GM12874 (cell line): ENCODE measurements at regions not wholly inside any gene's neighbourhood (a gene's known extent, or its start where the extent isn't known, plus 50 kb on each side); places are given as distances from the start of the nearest gene placed in this dataset.

Experiments
- TF ChIP-seq, protein P1 (sequence below): IDR thresholded peaks from 2 replicates; pipeline ENCODE4 v1.5.1; 2011; ENCODE audit warnings: low read depth, mild to moderate bottlenecking, control low read depth, low read length, moderate library complexity; ENCODE audit not compliant: insufficient read depth

DNA sequence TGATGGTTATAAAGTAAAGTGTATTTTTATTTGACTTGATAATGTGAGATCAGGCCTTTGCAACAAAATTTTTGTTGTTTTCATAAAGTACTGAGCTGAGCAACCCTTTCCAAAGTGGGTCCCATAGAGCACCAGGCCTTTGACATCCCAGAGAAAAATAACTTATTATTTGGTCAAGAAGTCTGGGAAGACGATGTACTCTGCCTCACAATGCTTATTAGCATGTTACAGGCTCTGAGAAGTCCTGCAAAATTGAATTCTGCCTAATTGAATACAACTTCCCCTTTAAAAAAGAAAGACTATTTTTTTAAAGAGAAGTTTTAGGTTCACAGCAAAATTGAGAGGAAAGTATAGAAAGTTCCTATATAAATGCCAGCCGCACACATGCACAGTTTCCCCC is 151.5 kb upstream of the TCF4 start:
- TF ChIP-seq, protein P1, sequence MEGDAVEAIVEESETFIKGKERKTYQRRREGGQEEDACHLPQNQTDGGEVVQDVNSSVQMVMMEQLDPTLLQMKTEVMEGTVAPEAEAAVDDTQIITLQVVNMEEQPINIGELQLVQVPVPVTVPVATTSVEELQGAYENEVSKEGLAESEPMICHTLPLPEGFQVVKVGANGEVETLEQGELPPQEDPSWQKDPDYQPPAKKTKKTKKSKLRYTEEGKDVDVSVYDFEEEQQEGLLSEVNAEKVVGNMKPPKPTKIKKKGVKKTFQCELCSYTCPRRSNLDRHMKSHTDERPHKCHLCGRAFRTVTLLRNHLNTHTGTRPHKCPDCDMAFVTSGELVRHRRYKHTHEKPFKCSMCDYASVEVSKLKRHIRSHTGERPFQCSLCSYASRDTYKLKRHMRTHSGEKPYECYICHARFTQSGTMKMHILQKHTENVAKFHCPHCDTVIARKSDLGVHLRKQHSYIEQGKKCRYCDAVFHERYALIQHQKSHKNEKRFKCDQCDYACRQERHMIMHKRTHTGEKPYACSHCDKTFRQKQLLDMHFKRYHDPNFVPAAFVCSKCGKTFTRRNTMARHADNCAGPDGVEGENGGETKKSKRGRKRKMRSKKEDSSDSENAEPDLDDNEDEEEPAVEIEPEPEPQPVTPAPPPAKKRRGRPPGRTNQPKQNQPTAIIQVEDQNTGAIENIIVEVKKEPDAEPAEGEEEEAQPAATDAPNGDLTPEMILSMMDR: no peak

DNA sequence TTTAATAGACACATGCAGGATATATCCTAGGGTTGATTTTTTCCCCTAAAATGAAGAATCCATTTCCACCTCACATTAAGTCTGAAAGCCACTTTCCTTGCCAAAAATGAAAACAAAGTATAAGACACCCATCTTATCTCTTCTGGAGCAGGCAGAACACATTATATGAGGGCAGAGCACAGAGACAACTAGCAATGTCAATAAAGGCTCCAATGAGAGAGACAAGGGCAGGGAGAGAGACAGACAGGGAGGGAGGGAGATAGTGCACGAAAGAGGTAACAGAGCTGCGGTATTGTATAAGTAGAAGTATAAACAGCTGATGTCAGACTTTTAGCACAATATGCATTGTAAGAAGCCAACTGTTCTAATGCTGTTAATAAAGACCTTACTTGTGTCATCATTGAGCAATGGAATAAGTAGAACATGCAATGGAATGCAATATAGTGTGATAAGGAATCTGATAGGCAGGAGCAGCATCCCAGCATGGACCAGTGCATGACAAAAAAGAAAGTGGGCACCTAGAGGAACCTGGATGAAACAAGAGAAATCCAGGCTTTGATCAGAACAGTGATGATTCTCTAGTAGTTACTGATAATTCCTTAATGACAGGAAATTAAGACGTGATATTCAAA is 150.6 kb upstream of the TCF4 start:
- TF ChIP-seq, protein P1: no peak

DNA sequence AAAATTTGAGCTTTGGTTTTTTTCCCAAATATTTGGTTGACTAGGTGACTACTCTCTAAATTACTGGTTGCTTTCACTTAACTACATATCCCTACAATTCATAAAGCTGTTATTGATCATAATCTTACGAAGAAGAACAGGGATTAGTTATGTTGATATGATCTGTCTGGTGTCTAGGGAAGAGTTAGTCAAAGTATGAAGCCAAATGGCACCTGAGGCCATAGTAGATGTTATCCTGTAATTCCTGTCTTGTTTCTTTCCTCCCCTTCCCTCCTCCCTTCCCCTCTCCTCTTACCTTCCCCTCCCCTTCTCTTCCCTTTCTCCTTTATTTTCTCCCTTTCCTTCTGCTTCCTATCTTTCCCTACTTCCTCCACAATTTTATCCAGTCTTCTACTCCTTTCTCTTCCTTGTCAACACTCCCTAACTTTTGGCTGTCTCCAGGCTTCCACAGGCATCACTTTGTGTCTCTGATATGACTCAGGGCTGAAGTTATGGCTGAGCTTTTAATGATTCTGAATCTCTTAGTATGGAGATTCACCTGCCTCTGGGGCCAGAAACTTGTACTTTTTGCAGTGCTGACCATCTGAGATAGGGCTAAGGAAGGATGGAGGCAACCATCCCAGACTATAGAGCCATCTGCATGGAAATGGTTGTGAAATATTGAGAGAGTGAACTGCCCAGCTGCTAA is 149.9 kb upstream of the TCF4 start:
- TF ChIP-seq, protein P1: no peak

DNA sequence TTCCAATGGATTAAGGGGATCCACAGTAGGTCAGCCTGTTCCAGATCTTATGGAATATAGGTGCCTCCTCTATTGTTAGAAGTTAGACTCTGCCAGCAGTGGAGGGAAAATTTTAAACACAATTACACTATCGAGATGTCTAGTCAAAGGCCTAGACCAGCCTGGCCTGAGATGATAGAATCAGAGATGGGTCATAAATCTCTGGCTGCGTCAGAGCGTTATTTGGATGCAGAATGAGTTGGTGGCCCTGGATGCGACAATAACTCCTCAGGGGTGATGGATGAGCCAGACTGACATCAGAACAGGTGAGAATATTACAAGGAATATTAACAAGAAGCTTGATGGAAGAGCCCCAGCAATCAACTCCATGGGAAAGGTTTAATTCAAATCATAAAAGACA is 149.3 kb upstream of the TCF4 start:
- TF ChIP-seq, protein P1: no peak

DNA sequence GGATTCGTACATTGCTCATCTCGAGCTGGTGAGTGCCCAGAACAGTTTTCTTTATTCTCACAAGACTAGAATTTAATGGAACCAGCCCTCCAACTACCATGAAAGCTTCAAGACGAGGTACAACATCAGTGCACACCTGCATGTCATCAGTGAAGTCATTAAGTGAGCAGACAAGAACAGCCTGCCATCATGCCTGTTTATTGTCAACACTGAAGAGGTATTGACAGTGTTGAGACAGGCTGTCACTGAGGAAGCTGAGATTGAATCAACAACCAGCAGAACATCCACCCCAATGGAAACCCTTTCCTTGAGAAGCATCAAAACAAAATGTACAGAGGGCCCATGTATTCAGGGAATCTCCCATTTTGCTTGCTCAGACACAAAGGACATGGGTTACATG is 148.0 kb upstream of the TCF4 start:
- TF ChIP-seq, protein P1: no peak

DNA sequence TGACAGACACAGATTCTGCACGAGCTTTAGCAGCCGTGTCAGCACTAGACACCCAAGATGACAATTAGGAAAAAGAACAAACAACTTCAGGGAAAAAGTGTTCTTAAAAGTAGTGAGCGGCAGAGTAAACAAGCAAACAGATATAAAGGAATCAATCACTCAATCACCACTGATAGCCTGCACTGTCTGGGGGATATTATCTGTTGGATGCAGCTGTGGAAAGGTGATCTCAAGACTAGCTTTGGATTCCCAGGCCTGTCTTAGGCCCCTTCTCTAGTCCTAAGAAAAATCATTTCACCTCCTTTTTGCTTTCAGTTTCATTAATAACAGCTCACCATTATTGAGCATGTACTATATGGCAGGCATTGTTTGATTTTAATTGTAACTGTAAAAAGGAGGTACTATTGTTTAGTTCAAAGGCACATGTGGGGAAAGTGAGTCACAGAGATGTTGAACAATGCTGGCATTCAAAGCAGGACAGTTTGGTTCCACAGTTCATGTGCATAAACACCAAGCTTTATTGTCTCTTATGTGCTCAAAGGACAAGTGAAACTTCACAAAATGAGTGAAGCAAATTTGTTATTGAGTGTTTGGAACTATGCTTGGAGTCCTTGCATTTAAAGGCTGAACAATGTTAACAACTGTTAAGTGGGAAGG is 147.3 kb upstream of the TCF4 start:
- TF ChIP-seq, protein P1: no peak

DNA sequence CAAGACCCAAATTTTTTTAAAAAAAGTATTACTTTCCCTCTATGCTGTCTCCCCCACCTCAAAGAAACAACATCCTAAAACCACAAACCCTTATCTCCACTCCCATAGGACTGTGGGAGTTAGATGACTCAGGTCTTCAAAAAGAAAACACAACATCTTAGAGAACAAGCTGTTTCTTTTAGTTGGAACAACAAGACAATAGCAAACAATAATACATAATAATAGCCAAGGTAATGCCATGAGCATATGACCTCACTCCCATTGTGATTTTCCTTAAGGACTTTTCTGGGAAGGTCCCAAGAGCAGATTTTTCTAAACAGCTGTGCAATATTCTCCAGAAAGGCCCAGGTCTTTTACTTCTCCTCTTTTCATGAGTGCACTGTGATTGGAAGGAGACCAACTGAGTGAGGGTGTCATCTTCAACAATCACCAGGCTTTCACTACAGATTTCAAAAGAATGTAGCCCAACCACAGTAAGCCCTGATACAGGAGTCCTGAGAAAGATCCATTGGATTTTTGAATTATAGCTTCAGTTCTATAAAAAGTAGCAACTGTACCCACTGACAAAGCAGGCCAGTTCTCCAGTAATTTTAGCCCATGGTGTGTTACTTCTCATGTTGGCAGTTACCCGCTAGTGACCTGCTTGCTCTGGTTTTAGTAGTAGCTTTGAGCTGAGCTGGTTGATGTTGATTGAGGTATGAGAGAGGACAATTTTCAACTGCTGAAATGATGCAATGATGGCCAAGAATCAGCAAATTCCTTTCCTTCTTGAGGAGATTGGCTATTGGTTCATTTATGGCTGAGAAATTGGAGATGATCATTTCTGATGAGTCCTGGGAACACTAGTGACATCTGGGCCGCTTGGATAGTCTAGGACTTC is 144.5 kb upstream of the TCF4 start:
- TF ChIP-seq, protein P1: no peak
